HG02588 (cell line): ENCODE measurements at regions not wholly inside any gene's neighbourhood (a gene's known extent, or its start where the extent isn't known, plus 50 kb on each side); places are given as distances from the start of the nearest gene placed in this dataset.

Source experiments
- ATAC-seq: cut with Tn5 transposase; IDR thresholded peaks from one replicate; pipeline ENCODE4 v1.9.1; 2021; ENCODE audit warnings: mild to moderate bottlenecking, moderate library complexity; ENCODE audit not compliant: unreplicated experiment

GRCh38 chr2:147712051-147712450, 132.8 kb upstream of the ACVR2A start:
- no peak for ATAC-seq

GRCh38 chr2:147711031-147711430, 133.8 kb upstream of the ACVR2A start:
- ATAC-seq = no peak

GRCh38 chr2:147709655-147710054, 135.2 kb upstream of the ACVR2A start:
- no peak for ATAC-seq

GRCh38 chr2:147703171-147703570, 141.7 kb upstream of the ACVR2A start:
- ATAC-seq = no peak

GRCh38 chr2:147698166-147698565, 146.7 kb upstream of the ACVR2A start:
- no peak for ATAC-seq

GRCh38 chr2:147696426-147696825, 148.4 kb upstream of the ACVR2A start:
- ATAC-seq = no peak

- ATAC-seq = peak; percentile 99
Observed at GRCh38 chr2:147689220-147689909, 155.5 kb upstream of the ACVR2A start.

- ATAC-seq = no peak
Observed at GRCh38 chr2:147688242-147688641, 156.6 kb upstream of the ACVR2A start.

GRCh38 chr2:147686365-147686764, 158.5 kb upstream of the ACVR2A start:
- ATAC-seq = no peak

- no peak for ATAC-seq
Observed at GRCh38 chr2:147684903-147685302, 159.9 kb upstream of the ACVR2A start.

- no peak for ATAC-seq
Observed at GRCh38 chr2:147683380-147683779, 161.4 kb upstream of the ACVR2A start.

- ATAC-seq = no peak
Observed at GRCh38 chr2:147681093-147681492, 163.7 kb upstream of the ACVR2A start.

GRCh38 chr2:147679955-147680531, 164.8 kb upstream of the ACVR2A start:
- no peak for ATAC-seq

GRCh38 chr2:147679191-147679954, 165.5 kb upstream of the ACVR2A start:
- no peak for ATAC-seq

GRCh38 chr2:147665105-147665504, 179.7 kb upstream of the ACVR2A start:
- no peak for ATAC-seq

- no peak for ATAC-seq
Observed at GRCh38 chr2:147663962-147664361, 180.9 kb upstream of the ACVR2A start.

- ATAC-seq = peak; percentile 93
Observed at GRCh38 chr2:147663153-147663961, 181.5 kb upstream of the ACVR2A start.

- no peak for ATAC-seq
Observed at GRCh38 chr2:147662221-147662620, 182.6 kb upstream of the ACVR2A start.

GRCh38 chr2:147660680-147661079, 184.1 kb upstream of the ACVR2A start:
- no peak for ATAC-seq

- ATAC-seq = no peak
Observed at GRCh38 chr2:147659051-147659450, 185.8 kb upstream of the ACVR2A start.
